HepG2 (cell line): ENCODE measurements at regions not wholly inside any gene's neighbourhood (a gene's known extent, or its start where the extent isn't known, plus 50 kb on each side); places are given as distances from the start of the nearest gene placed in this dataset.
"Not testable (repeated sequence)": the region's sequence is repeated elsewhere in the genome, so short reads cannot be mapped to it uniquely, and the experiment has no call there.

Source experiments
- ATAC-seq: fragments of 200-7000 bp; cut with Tn5 transposase; 3 replicates; pipeline ENCODE4 v1.9.1; 2020; ENCODE audit warnings: mild to moderate bottlenecking, moderate library complexity
- BruUV-seq: library from RNA; stranded (reverse); fragments of 400-500 nt; replicated peaks from 2 replicates; lab custom pipeline; 2021; lab: Mats Ljungman, UMichigan
- CTCF ChIA-PET: fragments of 300-600 bp; formaldehyde crosslinking; extraction: SDS; loops from one replicate; lab custom pipeline; 2021; ENCODE audit warnings: low total read pairs, inconsistent platforms, low intra/inter-chr PET ratio; lab: Yijun Ruan, JAX
- POLR2A ChIA-PET: fragments of 350-600 bp; sonication (Branson Sonifier 250); formaldehyde crosslinking; loops from one replicate; lab custom pipeline; 2020; ENCODE audit warnings: antibody characterized with exemption, inconsistent platforms; lab: Yijun Ruan, JAX
- DNase-seq: peaks from one replicate; pipeline ENCODE4 v3.0.0-alpha.2; 2015; ENCODE audit warnings: low spot score
- FAIRE-seq: peaks from 3 replicates; lab custom pipeline; 2011; peaks lifted over from hg19 to GRCh38; lab: Jason Lieb, UNC
- H2AFZ ChIP-seq: one replicate; pipeline ENCODE4 v1.6.1; 2011; ENCODE audit warnings: low read length, inconsistent platforms
- H3K27ac ChIP-seq: fragments of 300-600 bp; 3 replicates; pipeline ENCODE4 v1.8.0; 2011; ENCODE audit warnings: mixed run types, mild to moderate bottlenecking, mixed read lengths, low read length, inconsistent platforms; ENCODE audit not compliant: insufficient read depth; ENCODE audit errors: extremely low read length
- H3K27me3 ChIP-seq, 2 experiments: fragments of 200-600 bp in 1 of 2; 2 replicates in 1 of 2; 3 replicates in 1 of 2; pipeline versions ENCODE4 v1.6.0 to v1.8.0; 2011; ENCODE audit warnings: low read length in 2 of 2, mild to moderate bottlenecking in 2 of 2, moderate library complexity in 2 of 2, inconsistent platforms in 1 of 2; ENCODE audit not compliant: insufficient read depth in 2 of 2, control insufficient read depth in 1 of 2
- H3K36me3 ChIP-seq, 2 experiments: fragments of 200-600 bp in 1 of 2; replicated peaks in 1 of 2; 2 replicates in 1 of 2; 3 replicates in 1 of 2; pipeline versions ENCODE4 v1.5.1 to v1.8.0; 2011; ENCODE audit warnings: low read length in 2 of 2, inconsistent platforms in 1 of 2; ENCODE audit not compliant: insufficient read depth in 2 of 2, control insufficient read depth in 1 of 2
- H3K4me1 ChIP-seq: 2 replicates; pipeline ENCODE4 v1.5.1; 2012; ENCODE audit warnings: low read length, inconsistent platforms; ENCODE audit not compliant: insufficient read depth
- H3K4me2 ChIP-seq: 2 replicates; pipeline ENCODE4 v1.6.0; 2011; ENCODE audit warnings: low read depth, low read length, inconsistent platforms
- H3K4me3 ChIP-seq, 3 experiments: fragments of 200-600 bp in 1 of 3; sonication (generic), shearing (Covaris generic) in 1 of 3; replicated peaks in 1 of 3; 2 replicates each; pipeline ENCODE4 v1.5.1; 2011 to 2016; ENCODE audit warnings: low read length in 3 of 3, inconsistent platforms in 2 of 3, low read depth in 2 of 3, mild to moderate bottlenecking in 2 of 3, control low read depth in 1 of 3, mixed read lengths in 1 of 3; ENCODE audit not compliant: insufficient read depth in 1 of 3
- H3K79me2 ChIP-seq: one replicate; pipeline ENCODE4 v1.6.1; 2011; ENCODE audit warnings: low read length, inconsistent platforms; ENCODE audit not compliant: insufficient read depth
- H3K9ac ChIP-seq: 2 replicates; pipeline ENCODE4 v1.6.0; 2011; ENCODE audit warnings: mild to moderate bottlenecking, low read depth, low read length, inconsistent platforms; ENCODE audit not compliant: insufficient read depth
- H3K9me3 ChIP-seq: 2 replicates; pipeline ENCODE4 v1.5.1; 2012; ENCODE audit warnings: mild to moderate bottlenecking, low read length
- H4K20me1 ChIP-seq: 2 replicates; pipeline ENCODE4 v1.6.0; 2011; ENCODE audit warnings: inconsistent platforms, mild to moderate bottlenecking, low read length, moderate library complexity; ENCODE audit not compliant: insufficient read depth
- ASH2L ChIP-seq: fragments of 300-600, 200-600 bp; sonication (generic); IDR thresholded peaks from 2 replicates; pipeline ENCODE4 v1.7.0; 2017; ENCODE audit warnings: low read depth, mild to moderate bottlenecking, moderate library complexity, mixed read lengths, low read length; ENCODE audit not compliant: insufficient read length
- CREB1 ChIP-seq, 2 experiments: fragments of 450-650 bp in 1 of 2; IDR thresholded peaks; 2 replicates each; pipeline ENCODE4 v1.6.1; 2016 to 2017; ENCODE audit warnings: control low read depth in 1 of 2, mild to moderate bottlenecking in 1 of 2, missing compliant biosample characterization in 1 of 2, missing genetic modification characterization in 1 of 2
- HIVEP1 ChIP-seq: sonication (generic); formaldehyde crosslinking; IDR thresholded peaks from 2 replicates; pipeline ENCODE4 v1.4.0; 2020; ENCODE audit warnings: mild to moderate bottlenecking, missing genetic modification reagents
- HNF1B ChIP-seq: sonication (generic); formaldehyde crosslinking; IDR thresholded peaks from 2 replicates; pipeline ENCODE4 v1.5.1; 2020; ENCODE audit warnings: mild to moderate bottlenecking, moderate library complexity, missing genetic modification reagents
- ZNF253 ChIP-seq: sonication (generic); formaldehyde crosslinking; IDR thresholded peaks from 2 replicates; pipeline ENCODE4 v1.8.0; 2022; ENCODE audit warnings: mild to moderate bottlenecking, missing genetic modification reagents, borderline replicate concordance
- ZZZ3 ChIP-seq: sonication (generic); formaldehyde crosslinking; IDR thresholded peaks from 2 replicates; pipeline ENCODE4 v1.4.0; 2020; ENCODE audit warnings: missing genetic modification reagents, mild to moderate bottlenecking, borderline replicate concordance
- WGBS: methylation state at CpG from one replicate; pipeline ENCODE4 v1.1.6; 2017; ENCODE audit warnings: low lambda C conversion rate; 5-methylcytosine and 5-hydroxymethylcytosine counted together
- in situ Hi-C: cut with HindIII; loops from 2 replicates; pipeline ENCODE4 v1.10.0; 2017; ENCODE audit warnings: low pct_unique_long_range_greater_than_20kb; ENCODE audit not compliant: extremely low pct_ligation_motif_present
- intact Hi-C: fragments of 100-400 bp; cut with micrococcal nuclease; formaldehyde crosslinking; loops from one replicate; pipeline ENCODE4 v1.10.0; 2022; ENCODE audit not compliant: unreplicated experiment

- FAIRE-seq (no peak), ATAC-seq (no peak), DNase-seq (no peak)
- Histone ChIP-seq H3K4me3 (no peak overlapping the region), H3K9ac (no peak overlapping the region), H3K9me3 (no peaks in the 10 kb centered on the region), H3K4me2 (no peak overlapping the region), H3K27ac (no peak overlapping the region), H3K36me3 (no peaks in the 10 kb centered on the region), H2AFZ (no peak overlapping the region), H3K79me2 (no peaks in the 10 kb centered on the region), H3K27me3 (no peaks in the 10 kb centered on the region; a peak in 1 of 5 replicates), H3K4me1 (no peaks in the 10 kb centered on the region), H4K20me1 (no peaks in the 10 kb centered on the region)
- ChIA-PET POLR2A (no interaction called here), CTCF (no interaction called here)
- 94% methylated on average over 2 of the region's 3 CpGs for WGBS
- intact Hi-C loops, result no loop called here
- TF ChIP-seq CREB1 (IDR thresholded peaks at IDR 0.05) (0 out of 2 replicates have a peak, but pooled peaks have one; percentile 6), CREB1 (CRISPR knock-in tag; IDR thresholded peaks at IDR 0.05) (no peak), ZZZ3 (CRISPR knock-in tag) (no peak)
- BruUV-seq, result no TSS peak
- in situ Hi-C loops, result no loop called here
Observed at GRCh38 chrX:3420316-3420715, 73.9 kb upstream of the MXRA5 start.

- CTCF ChIA-PET, result no interaction called here
- TF ChIP-seq HIVEP1 (CRISPR knock-in tag) (no peak), ZNF253 (CRISPR knock-in tag) (no peak), HNF1B (CRISPR knock-in tag) (no peak), ASH2L (no peak)
- 1% methylated on average over 4 of the region's 4 CpGs for WGBS
- Histone ChIP-seq H3K9me3 (no peaks in the 10 kb centered on the region), H3K4me1 (no peaks in the 10 kb centered on the region), H3K27me3 (no peaks in the 10 kb centered on the region; a peak in 1 of 5 replicates), H3K27ac (no peak overlapping the region), H3K79me2 (no peaks in the 10 kb centered on the region), H3K4me2 (no peak overlapping the region), H2AFZ (no peak overlapping the region), H3K9ac (no peak overlapping the region), H3K4me3 (no peak overlapping the region), H4K20me1 (no peaks in the 10 kb centered on the region), H3K36me3 (no peaks in the 10 kb centered on the region)
- in situ Hi-C loops (no loop called here), intact Hi-C loops (no loop called here)
- ATAC-seq (no peak), DNase-seq (no peak), FAIRE-seq (no peak)
- POLR2A ChIA-PET, result no interaction called here
- BruUV-seq, result no TSS peak
Observed at GRCh38 chrX:3415011-3415410, 68.6 kb upstream of the MXRA5 start.

- H3K79me2 ChIP-seq, FAIRE-seq, ATAC-seq, H3K4me2 ChIP-seq, H3K4me3 ChIP-seq, H4K20me1 ChIP-seq, CTCF ChIA-PET, H3K4me1 ChIP-seq, intact Hi-C loops, H3K27me3 ChIP-seq, BruUV-seq, H2AFZ ChIP-seq, H3K36me3 ChIP-seq, H3K9ac ChIP-seq, POLR2A ChIA-PET, DNase-seq, H3K9me3 ChIP-seq, H3K27ac ChIP-seq, in situ Hi-C loops: not testable (repeated sequence)
- WGBS, result 88% methylated on average over 2 of the region's 2 CpGs
Observed at GRCh38 chrX:3411626-3412025, 65.2 kb upstream of the MXRA5 start.
